Right forelimb (tissue), 1 donor: ENCODE measurements at regions not wholly inside any gene's neighbourhood (a gene's known extent, or its start where the extent isn't known, plus 50 kb on each side); places are given as distances from the start of the nearest gene placed in this dataset.
"Not testable (repeated sequence)": the region's sequence is repeated elsewhere in the genome, so short reads cannot be mapped to it uniquely, and the experiment has no call there.

Source experiments
- DNase-seq: peaks from one replicate; pipeline ENCODE4 v3.0.0-alpha.2; 2018

DNA sequence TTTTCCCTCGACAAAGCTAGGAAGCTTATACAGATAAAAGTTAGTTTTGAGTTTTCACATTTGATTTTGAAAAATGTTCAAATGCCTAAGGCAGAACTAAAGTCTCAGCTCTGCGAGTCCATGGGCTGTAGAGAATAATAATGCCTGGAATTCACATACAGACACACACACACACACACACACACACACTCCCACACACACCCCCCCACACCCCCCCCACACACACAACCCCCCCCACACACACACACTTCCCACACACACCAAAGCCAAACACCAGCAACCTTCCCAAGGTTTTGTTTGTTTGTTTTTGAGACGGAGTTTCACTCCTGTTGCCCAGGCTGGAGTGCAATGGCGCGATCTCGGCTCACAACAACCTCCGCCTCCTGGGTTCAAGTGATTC, 62.8 kb upstream of the EIF5 start:
- DNase-seq, result no peak

DNA sequence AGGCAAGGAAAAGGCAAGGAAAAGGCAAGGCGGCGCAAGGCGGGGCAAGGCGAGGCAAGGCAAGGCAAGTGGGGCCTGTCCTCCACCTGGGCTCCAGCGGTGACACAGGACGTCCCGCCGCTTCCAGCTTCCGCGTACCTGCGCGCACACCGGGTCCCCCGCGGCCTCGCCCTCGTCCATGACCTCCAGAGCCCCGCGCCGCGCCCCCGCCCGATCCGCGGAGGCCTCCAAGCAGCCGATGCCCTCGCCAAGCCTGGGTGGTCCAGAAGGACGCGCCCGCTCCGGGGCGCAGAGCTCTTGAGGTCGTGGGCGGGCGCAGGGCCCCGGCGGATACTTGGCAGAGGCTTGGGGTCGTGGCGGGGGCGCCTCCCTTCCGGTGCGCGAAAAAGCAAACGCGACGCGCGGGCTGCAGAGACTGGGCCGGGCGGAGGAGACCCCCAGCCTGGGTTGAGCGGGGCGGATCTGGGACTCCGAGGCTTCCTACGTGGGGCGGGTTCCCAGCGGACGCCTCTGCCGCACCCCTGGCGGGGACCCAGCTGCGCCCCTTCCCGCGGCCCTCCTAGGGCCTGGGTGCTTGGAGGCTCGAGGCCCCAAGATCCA, 60.8 kb upstream of the EIF5 start:
- DNase-seq, result peak; percentile 68

DNA sequence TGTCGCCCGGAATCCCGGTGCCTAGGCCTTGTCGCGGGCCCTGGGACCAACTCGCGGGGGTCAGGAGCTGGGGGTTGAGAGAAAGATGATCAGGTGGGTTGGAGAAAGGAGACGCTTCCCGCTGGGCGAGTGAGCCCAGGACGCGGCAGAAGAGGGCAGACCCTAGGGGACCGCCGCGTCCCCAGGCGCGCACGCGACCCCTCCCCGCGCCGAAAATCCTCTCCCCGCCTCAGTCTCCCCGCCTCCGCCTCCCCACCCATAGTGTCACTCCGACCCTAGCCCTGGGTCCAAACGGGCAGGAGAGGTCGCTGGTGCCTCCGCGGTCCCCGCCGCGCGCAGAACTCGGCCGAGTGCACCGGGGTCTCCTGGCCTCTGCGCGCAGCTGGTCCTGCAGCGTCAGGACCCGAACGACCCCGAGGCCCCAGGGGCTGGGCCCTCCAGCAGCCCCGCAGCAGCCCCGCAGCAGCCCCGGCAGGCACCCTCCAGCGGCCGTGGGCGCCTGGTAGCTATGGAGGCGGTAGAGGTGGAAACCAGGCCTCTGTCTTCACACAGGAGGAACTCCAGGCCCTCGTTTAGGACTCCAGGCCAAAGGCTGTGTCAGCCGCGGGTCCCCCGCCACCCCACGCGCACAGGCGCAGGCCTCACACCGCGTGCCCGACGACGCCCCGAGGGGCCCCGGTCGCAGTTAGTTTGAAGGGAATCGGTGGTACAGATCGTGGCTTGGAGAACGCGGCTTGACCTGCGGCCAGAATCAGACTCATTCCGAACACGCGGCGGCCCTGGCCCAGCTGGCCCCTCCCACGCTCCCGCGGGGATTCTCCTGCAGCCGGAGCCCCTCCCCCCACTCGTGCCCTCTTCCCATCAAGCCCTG, 60.1 kb upstream of the EIF5 start:
- DNase-seq, result no peak

DNA sequence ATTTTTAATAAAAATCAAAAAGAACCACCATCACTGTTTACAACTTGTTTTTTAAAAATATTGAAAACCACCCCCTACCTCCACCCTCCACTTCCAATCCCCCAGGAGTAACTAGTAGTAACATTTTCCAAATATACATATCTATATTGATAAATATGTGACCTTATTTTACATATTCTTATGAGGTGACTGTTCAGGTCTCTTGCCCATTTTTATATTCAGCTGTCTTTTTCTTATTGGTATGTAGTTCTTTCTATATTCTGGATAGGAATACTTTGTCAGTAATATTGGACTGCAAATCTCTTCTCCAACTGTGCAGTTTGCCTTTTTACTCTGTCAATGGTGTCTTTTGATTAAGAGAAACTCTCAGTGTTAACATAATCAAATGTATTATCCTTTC, 59.0 kb upstream of the EIF5 start:
- no peak for DNase-seq

DNA sequence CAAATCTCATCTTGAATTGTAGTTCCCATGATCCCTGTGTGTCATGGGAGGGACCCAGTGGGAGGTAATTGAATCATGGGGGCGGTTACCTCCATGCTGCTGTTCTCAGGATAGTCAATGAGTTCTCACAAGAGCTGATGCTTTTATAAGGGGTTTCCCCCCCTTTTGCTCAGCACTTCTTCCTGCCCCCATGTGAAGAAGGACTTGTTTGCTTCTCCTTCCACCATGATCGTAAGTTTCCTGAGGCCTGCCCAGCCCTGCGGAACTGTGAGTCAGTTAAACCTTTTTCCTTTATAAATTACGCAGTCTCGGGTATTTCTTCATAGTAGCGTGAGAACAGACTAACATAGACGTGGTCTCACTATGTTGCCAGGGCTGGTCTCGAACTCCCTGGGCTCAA, 56.1 kb upstream of the EIF5 start:
- DNase-seq, result no peak

GRCh38 chr14:103279142-103280025, 54.7 kb upstream of the EIF5 start:
- DNase-seq, result peak; percentile 54

DNA sequence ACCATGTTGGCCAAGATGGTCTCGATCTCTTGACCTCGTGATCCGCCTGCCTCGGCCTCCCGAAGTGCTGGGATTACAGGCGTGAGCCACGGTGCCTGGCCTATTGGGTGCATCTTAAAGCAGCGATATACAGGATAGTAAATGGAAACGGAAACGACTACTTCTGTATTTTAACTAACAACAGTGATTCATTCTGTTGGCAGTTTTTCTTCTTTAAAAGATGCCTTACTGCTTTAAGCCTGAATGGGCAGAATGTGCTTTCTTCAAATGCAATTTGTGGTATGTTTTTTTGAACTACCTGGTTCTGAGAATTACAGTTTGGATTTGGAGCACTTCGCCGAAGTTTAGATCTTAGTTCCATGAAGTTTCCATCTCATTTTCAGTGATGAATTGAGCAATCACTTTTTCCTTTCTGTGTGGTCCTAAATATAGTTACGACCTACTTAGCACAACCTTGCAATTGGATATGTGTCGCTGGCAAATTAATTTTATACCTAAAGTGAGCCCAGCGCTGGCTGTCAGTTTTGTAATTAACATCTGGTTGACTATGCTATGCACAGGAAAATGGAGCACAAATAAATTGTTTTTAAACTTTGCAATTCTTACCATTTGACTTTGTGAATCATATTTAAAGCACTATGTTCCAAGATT, 53.6 kb upstream of the EIF5 start:
- DNase-seq, result no peak

DNA sequence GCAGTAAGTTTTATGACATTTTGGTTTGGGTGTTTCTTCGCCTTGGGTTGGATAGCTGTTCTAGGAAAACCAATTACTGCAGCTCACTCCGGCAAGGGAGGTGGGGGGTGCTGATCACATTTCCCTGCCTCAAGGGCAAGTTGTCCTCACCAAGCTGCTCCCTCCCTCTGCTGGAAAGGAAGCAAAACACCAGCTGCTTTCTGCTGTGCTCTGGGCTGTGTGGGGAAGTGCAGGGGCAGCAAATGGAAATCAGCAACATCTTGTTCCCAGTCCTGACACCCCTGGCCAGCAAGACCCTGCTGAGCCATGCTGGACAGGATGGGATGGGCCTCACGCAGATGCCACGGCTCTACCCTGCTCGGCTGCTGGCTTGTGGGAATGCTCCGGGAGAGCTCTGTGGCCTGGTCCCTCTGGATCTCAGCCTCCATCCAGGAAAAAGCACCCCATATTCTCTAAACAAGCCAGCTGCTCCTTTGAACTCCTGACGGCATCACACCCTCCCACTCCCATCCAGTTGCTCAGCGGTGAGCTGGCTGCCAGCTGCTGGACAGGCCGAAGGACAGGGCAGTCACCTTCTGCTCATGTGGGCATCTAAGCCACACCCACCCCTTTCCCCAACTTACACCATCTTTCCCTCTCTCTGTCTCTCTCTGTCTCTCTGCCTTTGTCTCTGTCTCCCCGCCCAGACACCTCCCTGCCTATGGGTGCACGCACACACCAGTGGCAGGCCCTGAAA, 52.4 kb upstream of the EIF5 start:
- no peak for DNase-seq

DNA sequence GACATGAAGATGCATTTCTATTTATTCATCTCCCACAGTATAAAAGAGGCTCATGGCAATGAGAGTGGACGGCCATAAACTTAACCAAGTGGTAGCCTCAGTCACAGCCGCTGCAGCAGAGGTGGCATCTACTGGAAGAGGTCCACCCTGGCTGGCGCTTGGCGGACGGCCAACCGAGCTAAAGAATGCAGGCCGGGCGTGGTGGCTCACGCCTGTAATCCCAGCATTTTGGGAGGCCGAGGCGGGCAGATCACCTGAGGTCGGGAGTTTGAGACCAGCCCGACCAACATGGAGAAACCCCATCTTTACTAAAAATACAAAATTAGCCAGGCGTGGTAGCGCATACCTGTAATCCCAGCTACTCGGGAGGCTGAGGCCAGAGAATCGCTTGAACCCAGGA, 51.7 kb upstream of the EIF5 start:
- DNase-seq, result not testable (repeated sequence)

DNA sequence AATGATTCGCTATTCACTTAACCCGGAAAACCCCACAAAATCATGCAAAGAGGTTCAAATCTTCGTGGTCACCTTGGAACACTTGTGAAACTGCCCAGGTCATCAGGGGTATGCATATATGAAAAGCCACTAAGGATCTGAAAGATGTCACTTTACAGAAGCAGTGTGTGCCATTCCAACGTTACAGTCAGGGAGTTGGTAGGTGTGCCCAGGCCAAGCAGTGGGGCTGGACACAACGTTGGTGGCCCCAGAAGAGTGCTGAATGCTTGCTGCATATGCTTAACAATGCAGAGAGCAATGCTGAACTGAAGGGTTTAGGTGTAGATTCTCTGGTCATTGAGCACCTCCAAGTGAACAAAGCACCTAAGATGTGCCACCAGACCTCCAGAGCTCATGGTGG, 51.1 kb upstream of the EIF5 start:
- no peak for DNase-seq

- DNase-seq, result no peak
Measured at GRCh38 chr14:103283916-103284315, 50.1 kb upstream of the EIF5 start.
